GM10248 (cell line): ENCODE measurements at regions not wholly inside any gene's neighbourhood (a gene's known extent, or its start where the extent isn't known, plus 50 kb on each side); places are given as distances from the start of the nearest gene placed in this dataset.

Source experiments
- CTCF ChIA-PET: fragments of 300-600 bp; sonication (Branson Sonifier 250); formaldehyde crosslinking; extraction: SDS; loops from one replicate; lab custom pipeline; 2021; ENCODE audit warnings: antibody characterized with exemption; lab: Yijun Ruan, JAX
- POLR2A ChIA-PET: fragments of 350-650 bp; sonication (Branson Sonifier 250); formaldehyde crosslinking; extraction: SDS; loops from one replicate; lab custom pipeline; 2020; ENCODE audit warnings: antibody characterized with exemption; lab: Yijun Ruan, JAX
- DNase-seq: peaks from one replicate; pipeline ENCODE4 v3.0.0; 2012; ENCODE audit errors: extremely low spot score
- CTCF ChIP-seq: IDR thresholded peaks from 2 replicates; pipeline ENCODE4 v1.5.1; 2012; ENCODE audit warnings: mild to moderate bottlenecking, low read depth; ENCODE audit errors: extremely low read depth, missing control alignments, control extremely low read depth

- ChIA-PET CTCF (interaction anchor here (1.0 kb wide), 1 partner anchor 9 kb away, joined by 3 read pairs; no protein-coding TSS in a partner anchor), POLR2A (no interaction called here)
- no peak for DNase-seq
- no peak for TF ChIP-seq CTCF
These were observed 261.1 kb upstream of the RGS18 start for GRCh38 chr1:191897134-191897533.

DNA sequence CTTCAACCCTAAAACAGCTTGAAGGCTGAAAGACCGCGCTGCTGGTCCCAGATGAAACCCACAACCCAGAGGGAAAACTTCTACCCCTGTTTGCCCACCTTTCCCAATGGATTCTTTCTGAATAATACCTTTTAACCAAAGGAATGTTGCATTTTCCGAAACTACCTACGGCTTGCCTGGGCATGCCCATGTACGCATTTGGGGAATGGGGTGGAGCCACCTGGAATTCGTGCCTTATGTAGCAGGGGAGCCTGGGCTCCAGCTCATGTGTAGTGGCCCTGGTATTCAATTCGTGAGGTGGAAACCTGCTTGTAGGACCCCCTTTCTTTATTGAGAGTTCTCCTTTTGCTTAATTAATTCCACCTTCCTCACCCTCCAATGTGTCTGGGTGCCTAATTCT lies 256.6 kb upstream of the RGS18 start:
- DNase-seq, result no peak
- ChIA-PET CTCF (no interaction called here), POLR2A (no interaction called here)
- TF ChIP-seq CTCF, result no peak

DNA sequence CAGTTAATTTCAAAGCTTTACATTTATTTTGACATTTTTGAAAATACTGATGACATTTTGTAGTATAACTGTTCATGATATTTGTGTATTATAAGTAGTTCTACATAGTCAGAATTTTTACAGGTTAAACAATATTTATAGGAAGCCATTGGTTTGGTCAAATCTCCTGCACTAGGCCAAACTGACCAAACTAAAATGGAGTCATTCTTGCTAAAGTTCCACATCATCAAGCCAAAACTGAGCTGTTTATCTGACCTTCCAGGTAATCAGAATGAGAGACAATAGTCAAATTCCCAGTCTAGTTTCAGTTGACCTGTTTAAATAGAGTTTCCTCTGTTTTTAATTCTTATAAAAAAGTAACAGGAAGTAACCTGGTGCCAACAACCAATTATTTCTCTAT lies 253.3 kb upstream of the RGS18 start:
- ChIA-PET POLR2A (no interaction called here), CTCF (no interaction called here)
- no peak for DNase-seq
- no peak for TF ChIP-seq CTCF

DNA sequence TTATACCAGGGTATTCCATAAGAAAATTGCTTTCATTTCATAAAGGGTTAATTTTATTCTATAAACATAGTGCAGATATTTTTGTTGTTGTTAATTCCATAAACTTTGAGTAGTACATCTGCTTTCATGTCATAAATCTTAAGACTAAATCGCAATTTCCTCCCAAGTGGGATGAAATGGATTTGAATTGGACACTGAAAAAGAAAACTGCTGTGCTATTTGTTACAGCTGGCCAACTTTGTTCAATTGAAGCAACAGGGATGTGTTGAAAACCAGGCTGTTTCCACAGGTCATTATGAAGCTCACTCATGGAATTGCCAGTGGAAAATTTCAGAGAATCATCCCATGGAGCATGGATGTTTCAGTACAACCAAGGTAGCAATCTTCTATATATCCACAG lies 252.5 kb upstream of the RGS18 start:
- ChIA-PET CTCF (no interaction called here), POLR2A (no interaction called here)
- no peak for DNase-seq
- TF ChIP-seq CTCF, result no peak

DNA sequence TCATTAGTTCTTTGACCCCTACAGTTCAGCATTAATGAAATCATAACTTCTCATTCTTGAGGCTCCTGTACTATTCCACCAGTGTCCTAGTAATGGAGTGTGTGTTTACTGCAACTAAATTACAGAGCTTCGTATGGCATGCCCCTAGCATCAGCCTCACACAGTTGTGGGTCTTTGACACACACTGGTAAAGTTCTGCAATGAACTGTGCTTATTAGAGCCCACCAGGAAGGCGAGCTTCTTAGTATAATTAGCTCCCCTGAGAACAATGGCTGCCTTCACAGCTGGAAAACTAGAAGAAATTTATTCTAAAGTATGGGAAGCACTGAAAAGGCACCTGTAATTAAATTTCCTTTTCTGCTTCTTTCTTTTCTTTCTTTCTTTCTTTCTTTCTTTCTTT lies 251.1 kb upstream of the RGS18 start:
- ChIA-PET POLR2A (no interaction called here), CTCF (no interaction called here)
- TF ChIP-seq CTCF, result no peak
- no peak for DNase-seq

DNA sequence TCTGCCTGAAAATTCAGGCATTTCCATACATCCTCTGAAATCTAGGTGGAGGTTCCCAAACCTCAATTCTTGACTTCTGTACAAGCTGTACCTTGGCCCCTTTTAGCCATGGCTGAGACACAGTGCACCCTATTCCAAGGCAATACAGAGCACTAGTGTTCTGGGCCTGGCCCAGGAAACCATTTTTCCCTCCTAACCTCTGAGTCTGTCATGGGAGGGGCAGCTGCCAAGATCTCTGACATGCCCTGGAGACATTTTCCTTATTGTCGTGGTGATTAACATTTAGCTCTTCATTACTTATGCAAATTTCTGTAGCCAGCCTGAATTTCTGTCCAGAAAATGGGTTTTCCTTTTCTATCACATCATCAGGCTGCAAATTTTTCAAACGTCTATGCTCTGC lies 248.0 kb upstream of the RGS18 start:
- no peak for DNase-seq
- TF ChIP-seq CTCF, result no peak
- POLR2A ChIA-PET, result no interaction called here
- CTCF ChIA-PET, result no interaction called here

DNA sequence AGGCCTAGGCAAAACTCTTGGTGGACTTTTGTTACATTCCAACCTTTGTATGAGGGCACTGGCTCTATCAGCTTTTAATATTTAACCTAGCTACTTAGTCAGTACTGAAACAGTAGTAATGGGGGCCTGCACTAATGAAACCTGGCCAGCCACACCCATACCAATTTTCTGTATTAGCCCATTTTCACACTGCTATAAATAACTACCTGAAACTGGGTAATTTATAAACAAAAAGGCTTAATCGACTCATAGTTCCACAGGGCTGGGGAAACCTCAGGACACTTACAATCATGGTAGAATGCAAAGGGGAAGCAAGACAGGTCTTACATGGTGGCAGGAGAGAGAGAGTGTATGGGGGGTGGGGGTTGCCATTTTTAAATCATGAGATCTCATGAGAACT lies 245.7 kb upstream of the RGS18 start:
- ChIA-PET POLR2A (no interaction called here), CTCF (no interaction called here)
- no peak for DNase-seq
- TF ChIP-seq CTCF, result no peak
